GM12873 (cell line): ENCODE measurements at regions not wholly inside any gene's neighbourhood (a gene's known extent, or its start where the extent isn't known, plus 50 kb on each side); places are given as distances from the start of the nearest gene placed in this dataset.

Source experiments
- TF ChIP-seq, protein P1 (sequence below): IDR thresholded peaks from 2 replicates; pipeline ENCODE4 v1.5.1; 2012; ENCODE audit warnings: low read depth, mild to moderate bottlenecking, moderate library complexity, low read length, control low read depth; ENCODE audit not compliant: insufficient read depth; ENCODE audit errors: missing control alignments

DNA sequence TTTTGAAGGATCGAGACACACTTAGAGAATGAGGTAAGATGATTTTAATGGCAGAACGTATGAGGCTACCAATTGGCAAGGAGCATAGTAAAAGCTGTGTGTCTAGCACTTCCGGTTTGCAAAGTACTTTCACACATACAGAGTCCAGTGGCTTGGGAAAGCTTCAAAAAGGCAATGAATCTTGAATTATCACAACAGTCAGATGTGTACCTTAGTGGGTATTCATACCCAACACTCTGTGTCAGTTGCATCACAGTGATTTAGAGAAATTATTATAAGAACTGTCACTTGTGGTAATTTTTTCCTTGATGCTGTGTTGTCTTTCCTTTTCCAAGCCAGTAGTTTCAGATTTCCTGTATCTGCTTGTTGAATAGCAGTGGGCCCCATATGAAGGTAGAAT, 424.1 kb downstream of the PCNX1 start:
- TF ChIP-seq, protein P1, sequence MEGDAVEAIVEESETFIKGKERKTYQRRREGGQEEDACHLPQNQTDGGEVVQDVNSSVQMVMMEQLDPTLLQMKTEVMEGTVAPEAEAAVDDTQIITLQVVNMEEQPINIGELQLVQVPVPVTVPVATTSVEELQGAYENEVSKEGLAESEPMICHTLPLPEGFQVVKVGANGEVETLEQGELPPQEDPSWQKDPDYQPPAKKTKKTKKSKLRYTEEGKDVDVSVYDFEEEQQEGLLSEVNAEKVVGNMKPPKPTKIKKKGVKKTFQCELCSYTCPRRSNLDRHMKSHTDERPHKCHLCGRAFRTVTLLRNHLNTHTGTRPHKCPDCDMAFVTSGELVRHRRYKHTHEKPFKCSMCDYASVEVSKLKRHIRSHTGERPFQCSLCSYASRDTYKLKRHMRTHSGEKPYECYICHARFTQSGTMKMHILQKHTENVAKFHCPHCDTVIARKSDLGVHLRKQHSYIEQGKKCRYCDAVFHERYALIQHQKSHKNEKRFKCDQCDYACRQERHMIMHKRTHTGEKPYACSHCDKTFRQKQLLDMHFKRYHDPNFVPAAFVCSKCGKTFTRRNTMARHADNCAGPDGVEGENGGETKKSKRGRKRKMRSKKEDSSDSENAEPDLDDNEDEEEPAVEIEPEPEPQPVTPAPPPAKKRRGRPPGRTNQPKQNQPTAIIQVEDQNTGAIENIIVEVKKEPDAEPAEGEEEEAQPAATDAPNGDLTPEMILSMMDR: no peak

- TF ChIP-seq, protein P1: no peak
Observed at GRCh38 chr14:71332476-71332875, 425.2 kb downstream of the PCNX1 start.

GRCh38 chr14:71333705-71334104, 426.4 kb downstream of the PCNX1 start:
- TF ChIP-seq, protein P1: no peak

GRCh38 chr14:71336489-71337192, 429.4 kb downstream of the PCNX1 start:
- TF ChIP-seq, protein P1: no peak

DNA sequence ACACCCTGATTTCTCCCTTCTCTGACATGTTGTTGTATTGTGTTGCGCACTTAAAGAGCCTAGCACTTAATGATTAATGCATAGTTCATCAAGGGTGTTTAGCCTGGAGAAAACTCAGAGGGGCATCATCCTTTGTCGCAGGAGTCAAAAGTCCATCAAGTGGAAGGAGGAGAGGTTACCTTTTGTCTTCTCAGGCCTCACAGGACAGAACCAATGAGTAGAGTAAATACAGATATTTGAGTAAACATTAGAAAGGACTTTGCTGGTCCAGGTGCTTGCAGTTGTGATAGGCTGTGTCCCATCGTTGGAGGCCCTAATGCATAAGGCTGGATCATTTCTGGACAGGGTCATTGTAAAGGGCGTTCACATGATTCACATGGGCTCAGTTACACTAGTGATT, 430.9 kb downstream of the PCNX1 start:
- TF ChIP-seq, protein P1: no peak

DNA sequence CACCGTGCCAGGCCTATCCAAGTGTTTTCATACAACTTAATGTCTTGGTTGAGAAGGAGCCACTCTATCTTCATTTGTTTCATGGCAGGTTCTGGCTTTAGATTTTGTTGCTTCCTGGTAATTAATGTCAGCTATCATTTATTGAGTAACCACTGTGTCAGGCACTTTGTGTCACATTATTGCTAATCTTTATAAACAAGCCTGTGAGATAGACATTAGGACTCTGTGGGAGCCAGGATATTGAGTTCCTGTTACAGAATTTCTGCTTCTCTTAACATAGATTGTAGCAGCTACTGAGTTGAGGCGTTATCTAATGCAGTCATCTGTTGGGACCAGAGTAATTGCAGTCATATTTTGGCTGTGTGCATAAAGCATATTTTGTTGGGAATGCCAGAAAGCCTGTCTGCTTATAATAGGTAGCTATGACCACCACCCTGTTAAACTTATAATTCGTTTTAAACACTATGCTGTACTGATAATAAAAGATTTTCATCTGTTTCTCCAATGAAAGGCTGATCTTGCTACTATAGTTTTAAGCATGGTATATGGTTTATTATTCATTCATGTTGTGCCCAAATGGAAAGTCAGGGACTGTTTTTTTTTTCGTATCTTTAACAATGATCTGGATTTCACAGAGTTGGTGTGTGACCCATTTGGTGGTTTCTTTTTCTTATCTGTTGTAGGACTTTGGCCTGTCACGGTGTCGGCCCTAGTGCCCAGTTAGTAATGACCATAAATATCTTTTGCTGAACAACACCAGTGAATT, 432.6 kb downstream of the PCNX1 start:
- TF ChIP-seq, protein P1: no peak

DNA sequence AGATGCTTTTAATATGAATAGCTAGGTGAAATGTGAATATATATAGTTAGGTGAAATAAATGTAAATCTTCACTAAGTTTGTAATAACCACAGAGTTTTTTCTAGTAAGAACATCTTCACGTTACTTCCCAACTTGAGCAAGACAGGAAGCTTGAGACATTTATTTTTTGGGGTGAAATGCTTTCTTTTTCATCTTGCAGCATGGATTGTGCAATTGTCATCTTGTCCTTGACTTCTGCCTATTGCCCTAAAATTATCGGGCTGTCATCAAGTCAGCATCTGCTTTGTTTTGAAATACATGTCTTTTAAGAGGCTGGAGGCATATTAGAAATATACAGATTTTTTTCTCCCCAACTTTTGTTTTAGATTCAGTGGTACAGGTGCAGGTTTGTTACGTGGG, 433.9 kb downstream of the PCNX1 start:
- TF ChIP-seq, protein P1: no peak
